NB4 (cell line): ENCODE measurements at regions not wholly inside any gene's neighbourhood (a gene's known extent, or its start where the extent isn't known, plus 50 kb on each side); places are given as distances from the start of the nearest gene placed in this dataset.

Experiments
- DNase-seq: peaks from one replicate; pipeline ENCODE4 v3.0.0; 2010; ENCODE audit warnings: low read depth
- H3K4me3 ChIP-seq: one replicate; pipeline ENCODE4 v1.5.1; 2011; ENCODE audit warnings: mild to moderate bottlenecking, low read depth, low read length, moderate library complexity
- MYC ChIP-seq: IDR thresholded peaks from 2 replicates; pipeline ENCODE4 v1.6.1; 2011; ENCODE audit warnings: low read depth, low read length
- POLR2A ChIP-seq: IDR thresholded peaks from 2 replicates; pipeline ENCODE4 v1.6.1; 2011; ENCODE audit warnings: mild to moderate bottlenecking; ENCODE audit not compliant: insufficient read length; ENCODE audit errors: extremely low read depth
- TF ChIP-seq, protein P1 (sequence below): IDR thresholded peaks from one replicate; pipeline ENCODE4 v1.5.1; 2012; ENCODE audit warnings: low read depth, low read length
- TF ChIP-seq, protein P2 (sequence below): IDR thresholded peaks from 2 replicates; pipeline ENCODE4 v1.6.1; 2011; ENCODE audit warnings: low read depth, low read length

GRCh38 chr1:113007706-113008364 lies 51.8 kb upstream of the SLC16A1 start:
- H3K4me3 ChIP-seq, result no peak overlapping the region
- peak; percentile 47 for DNase-seq
- TF ChIP-seq POLR2A, result no peak
- TF ChIP-seq, protein P1, sequence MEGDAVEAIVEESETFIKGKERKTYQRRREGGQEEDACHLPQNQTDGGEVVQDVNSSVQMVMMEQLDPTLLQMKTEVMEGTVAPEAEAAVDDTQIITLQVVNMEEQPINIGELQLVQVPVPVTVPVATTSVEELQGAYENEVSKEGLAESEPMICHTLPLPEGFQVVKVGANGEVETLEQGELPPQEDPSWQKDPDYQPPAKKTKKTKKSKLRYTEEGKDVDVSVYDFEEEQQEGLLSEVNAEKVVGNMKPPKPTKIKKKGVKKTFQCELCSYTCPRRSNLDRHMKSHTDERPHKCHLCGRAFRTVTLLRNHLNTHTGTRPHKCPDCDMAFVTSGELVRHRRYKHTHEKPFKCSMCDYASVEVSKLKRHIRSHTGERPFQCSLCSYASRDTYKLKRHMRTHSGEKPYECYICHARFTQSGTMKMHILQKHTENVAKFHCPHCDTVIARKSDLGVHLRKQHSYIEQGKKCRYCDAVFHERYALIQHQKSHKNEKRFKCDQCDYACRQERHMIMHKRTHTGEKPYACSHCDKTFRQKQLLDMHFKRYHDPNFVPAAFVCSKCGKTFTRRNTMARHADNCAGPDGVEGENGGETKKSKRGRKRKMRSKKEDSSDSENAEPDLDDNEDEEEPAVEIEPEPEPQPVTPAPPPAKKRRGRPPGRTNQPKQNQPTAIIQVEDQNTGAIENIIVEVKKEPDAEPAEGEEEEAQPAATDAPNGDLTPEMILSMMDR, result no peak
- TF ChIP-seq, protein P2, sequence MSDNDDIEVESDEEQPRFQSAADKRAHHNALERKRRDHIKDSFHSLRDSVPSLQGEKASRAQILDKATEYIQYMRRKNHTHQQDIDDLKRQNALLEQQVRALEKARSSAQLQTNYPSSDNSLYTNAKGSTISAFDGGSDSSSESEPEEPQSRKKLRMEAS, result no peak
- no peak for TF ChIP-seq MYC

GRCh38 chr1:113008365-113008714 lies 52.3 kb upstream of the SLC16A1 start:
- TF ChIP-seq POLR2A (no peak), MYC (no peak)
- TF ChIP-seq, protein P2, result no peak
- TF ChIP-seq, protein P1, result no peak
- no peak for DNase-seq
- H3K4me3 ChIP-seq, result no peak overlapping the region

GRCh38 chr1:113012149-113012548 lies 56.2 kb upstream of the SLC16A1 start:
- no peak overlapping the region for H3K4me3 ChIP-seq
- no peak for DNase-seq
- TF ChIP-seq MYC (no peak), POLR2A (no peak)
- TF ChIP-seq, protein P1, result no peak
- TF ChIP-seq, protein P2, result no peak

- TF ChIP-seq MYC, result no peak
- TF ChIP-seq POLR2A, result no peak
- TF ChIP-seq, protein P1, result no peak
- TF ChIP-seq, protein P2, result no peak
- no peak overlapping the region for H3K4me3 ChIP-seq
- DNase-seq, result no peak
Observed at GRCh38 chr1:113013823-113014222, 57.8 kb upstream of the SLC16A1 start.

- no peak overlapping the region for H3K4me3 ChIP-seq
- no peak for DNase-seq
- TF ChIP-seq, protein P2, result no peak
- no peak for TF ChIP-seq MYC
- no peak for TF ChIP-seq POLR2A
- TF ChIP-seq, protein P1, result no peak
Observed at GRCh38 chr1:113014508-113014907, 58.5 kb upstream of the LRIG2 start.
